Left cardiac atrium (tissue), 4 donors: ENCODE measurements at regions not wholly inside any gene's neighbourhood (a gene's known extent, or its start where the extent isn't known, plus 50 kb on each side); places are given as distances from the start of the nearest gene placed in this dataset.
"Not testable (repeated sequence)": the region's sequence is repeated elsewhere in the genome, so short reads cannot be mapped to it uniquely, and the experiment has no call there.

Source experiments
- ATAC-seq, 2 donors: fragments of 200-7000 bp; cut with Tn5 transposase; one replicate each; pipeline ENCODE4 v1.9.1; 2020; ENCODE audit warnings: mild to moderate bottlenecking in 2 of 2, moderate library complexity in 2 of 2
- DNase-seq: peaks from one replicate; pipeline ENCODE4 v3.0.0-alpha.2; 2020
- intact Hi-C, 2 donors: fragments of 100-400 bp; cut with DNase I; formaldehyde crosslinking; loops; one replicate each; pipeline versions ENCODE4 v1.14.1 to v1.15.1; 2022 to 2023
- donor health status: DM: no; HTN: yes; CAD: no.
- donor health status: DM: no; HTN: yes; CAD: no; lungs with severe emphysema.
- donor health status: DM: yes; HTN: yes; CAD: no.
- donor health status: Dilated cardiomyopathy.

DNA sequence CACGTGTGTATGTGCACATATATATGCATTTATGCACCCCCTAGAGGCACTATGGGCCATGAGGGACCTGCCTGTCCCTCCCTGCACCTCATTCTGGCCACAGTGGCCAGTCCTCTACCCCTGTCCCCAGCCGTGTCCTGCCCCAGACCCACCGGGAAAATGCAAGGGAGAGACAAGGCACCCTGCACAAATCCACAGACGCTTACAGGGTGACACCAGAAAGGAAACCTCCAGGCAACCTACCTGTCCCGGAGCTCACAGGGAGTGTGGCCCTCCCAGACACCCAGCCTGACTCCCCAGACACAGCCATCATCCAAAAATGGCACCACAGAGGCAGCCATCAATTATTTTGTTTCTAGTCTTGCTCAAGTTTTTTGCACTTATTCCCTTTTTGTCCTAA is 440.4 kb downstream of the SOX9 start:
- intact Hi-C loops = loop anchor here in 1 of 2 donors (10.0 kb wide), 2 partner anchors 164 to 594 kb away; no protein-coding TSS in a partner anchor
- ATAC-seq (no peak), DNase-seq (no peak)

DNA sequence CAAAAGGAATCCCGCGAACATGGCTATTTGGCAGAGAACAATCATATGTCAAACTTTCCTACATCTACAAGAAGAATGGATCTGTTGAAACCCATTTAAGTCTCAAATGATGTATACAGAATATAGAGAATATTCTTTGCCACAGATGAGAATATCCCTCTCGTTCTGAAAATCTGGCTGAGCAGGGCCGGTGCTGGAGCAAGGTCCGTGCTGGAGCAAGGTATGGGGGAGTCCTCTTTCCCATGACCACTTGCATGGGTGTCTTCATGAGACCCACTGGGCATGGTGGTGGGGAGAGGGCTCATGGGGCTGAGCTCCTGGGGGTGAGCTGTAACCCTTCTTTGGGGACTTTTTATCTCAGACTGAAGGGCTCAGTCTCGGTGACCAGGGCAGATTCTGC is 440.9 kb downstream of the SOX9 start:
- intact Hi-C loops = loop anchor here in 1 of 2 donors (10.0 kb wide), 2 partner anchors 163 to 593 kb away; no protein-coding TSS in a partner anchor
- DNase-seq (no peak), ATAC-seq (no peak)

DNA sequence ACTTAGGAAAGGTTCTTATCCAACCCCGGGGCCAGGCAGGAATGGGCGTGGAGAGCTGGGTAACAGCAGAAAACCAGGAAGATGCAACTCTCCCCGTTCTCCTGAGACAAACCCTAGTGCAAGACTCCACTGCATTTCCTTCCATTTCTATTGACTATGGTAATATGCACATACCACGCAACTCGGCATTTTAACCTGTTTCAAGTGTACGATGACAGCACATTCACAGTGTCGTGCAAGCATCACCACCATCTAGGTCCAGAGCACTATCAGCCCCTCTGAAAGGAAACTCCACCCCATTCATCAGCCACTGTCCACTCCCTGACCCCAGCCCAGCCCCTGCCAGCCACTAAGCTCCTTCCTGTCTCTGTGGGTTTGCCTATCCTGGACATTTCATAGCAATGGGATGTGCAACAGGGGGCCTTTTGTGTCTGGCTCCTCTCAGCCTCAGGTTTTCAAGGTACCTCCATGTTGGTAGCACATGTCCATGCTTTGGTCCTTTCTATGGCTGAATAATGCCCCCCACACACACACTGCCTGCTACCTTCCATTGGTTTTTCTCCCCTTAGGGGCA is 441.9 kb downstream of the SOX9 start:
- ATAC-seq = no peak
- intact Hi-C loops = loop anchor here in 1 of 2 donors (10.0 kb wide), 2 partner anchors 162 to 592 kb away; no protein-coding TSS in a partner anchor

DNA sequence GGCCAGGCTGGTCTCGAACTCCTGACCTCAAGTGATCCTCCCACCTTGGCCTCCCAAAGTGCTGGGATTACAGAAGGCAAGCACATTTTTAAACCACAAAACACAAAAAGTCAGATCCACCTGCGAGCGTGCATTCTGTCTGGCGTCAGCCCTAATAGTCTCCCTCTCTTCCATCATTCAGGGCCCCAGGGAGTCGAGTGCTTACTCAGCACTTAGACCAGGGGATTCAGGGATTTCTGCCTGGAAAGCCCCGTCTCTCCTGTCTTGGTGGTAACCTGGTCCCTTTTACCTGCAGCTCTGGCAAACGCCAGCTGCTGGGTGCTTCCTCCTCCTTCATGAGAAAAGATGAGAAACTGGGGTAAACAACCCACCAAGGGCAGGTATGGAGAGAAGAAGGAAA is 443.1 kb downstream of the SOX9 start:
- intact Hi-C loops = loop anchor here in 1 of 2 donors (10.0 kb wide), 2 partner anchors 161 to 591 kb away; no protein-coding TSS in a partner anchor
- DNase-seq (no peak), ATAC-seq (no peak)

More for the DNA sequence above, 441.9 kb downstream of the SOX9 start:
- no peak for DNase-seq

DNA sequence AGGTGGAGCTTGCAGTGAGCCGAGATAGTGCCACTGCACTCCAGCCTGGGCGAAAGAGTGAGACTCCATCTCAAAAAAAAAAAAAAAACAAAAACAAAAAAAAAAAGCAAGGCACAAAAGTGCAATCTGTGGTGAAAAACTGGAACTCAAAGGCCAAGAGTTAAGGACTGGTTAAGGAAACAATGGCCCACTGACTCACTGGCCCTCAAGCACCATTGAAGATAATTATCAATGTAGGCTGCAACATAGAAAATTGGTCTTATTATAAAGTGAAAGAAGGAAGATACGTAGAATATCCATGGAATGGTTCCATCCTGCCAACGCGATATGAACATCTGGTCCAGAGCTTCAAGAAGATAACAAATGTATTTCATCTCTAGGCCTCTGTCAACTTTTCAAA is 444.2 kb downstream of the SOX9 start:
- no peak for DNase-seq
- ATAC-seq = no peak
- intact Hi-C loops = loop anchor here in 1 of 2 donors (10.0 kb wide), 2 partner anchors 160 to 590 kb away; no protein-coding TSS in a partner anchor

DNA sequence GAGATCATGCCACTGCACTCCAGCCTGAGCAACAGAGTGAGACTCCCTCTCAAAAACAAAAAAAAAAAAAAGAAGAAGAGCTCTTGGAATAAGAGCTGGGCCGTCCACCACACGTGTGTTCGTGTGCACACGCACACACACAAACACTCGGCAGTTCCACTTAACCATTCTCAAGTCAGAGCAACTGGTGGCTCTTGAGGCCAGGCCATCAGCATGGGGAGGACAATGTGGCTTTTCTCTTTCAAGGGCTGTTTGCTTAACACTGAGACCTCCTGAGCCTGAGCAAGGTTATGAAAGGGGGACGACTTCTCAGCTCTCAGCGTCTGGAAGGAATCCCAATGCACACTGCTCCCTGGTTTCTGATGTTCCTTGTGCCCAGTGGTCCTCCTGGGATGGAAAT is 444.9 kb downstream of the SOX9 start:
- ATAC-seq (no peak), DNase-seq (no peak)
- intact Hi-C loops = loop anchor here in 1 of 2 donors (10.0 kb wide), 2 partner anchors 159 to 589 kb away; no protein-coding TSS in a partner anchor

DNA sequence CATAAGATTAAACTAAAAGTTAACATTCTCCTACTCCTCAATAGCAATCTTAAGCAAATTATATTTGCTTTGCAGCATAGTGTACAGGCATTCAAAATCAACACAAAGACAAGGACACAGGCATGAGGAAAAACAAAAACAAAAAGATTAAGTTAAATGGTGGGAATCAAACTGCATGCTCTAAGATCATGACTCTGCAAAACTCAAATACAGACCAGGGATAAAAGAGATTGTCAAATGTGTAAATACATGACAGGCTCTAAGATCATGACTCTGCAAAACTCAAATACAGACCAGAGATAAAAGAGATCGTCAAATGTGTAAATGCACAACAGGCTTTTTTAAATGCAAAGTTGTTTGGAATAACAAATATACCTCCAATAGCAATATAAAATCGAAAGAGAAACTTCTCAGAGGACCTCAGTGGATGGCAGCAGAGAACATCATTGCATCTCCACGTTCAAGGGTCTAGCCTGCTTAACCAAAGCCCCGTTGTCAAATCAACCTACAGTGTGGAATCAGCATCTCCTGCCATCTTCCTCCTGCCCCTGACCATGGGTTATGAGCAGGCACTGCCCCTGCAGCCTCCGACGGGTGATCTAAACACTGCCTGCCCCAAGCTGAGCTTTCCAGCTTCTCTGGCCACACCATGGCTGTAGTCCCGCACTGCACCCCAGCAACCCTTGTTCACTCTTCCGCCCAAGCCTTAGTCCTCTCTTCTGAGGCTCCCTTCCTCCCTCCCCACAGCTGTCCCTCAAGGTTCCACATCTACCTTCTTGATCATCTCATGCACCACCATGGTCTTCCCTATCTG is 446.1 kb downstream of the SOX9 start:
- intact Hi-C loops = loop anchor here in 1 of 2 donors (10.0 kb wide), 2 partner anchors 158 to 588 kb away; no protein-coding TSS in a partner anchor
- DNase-seq (no peak), ATAC-seq (no peak)

DNA sequence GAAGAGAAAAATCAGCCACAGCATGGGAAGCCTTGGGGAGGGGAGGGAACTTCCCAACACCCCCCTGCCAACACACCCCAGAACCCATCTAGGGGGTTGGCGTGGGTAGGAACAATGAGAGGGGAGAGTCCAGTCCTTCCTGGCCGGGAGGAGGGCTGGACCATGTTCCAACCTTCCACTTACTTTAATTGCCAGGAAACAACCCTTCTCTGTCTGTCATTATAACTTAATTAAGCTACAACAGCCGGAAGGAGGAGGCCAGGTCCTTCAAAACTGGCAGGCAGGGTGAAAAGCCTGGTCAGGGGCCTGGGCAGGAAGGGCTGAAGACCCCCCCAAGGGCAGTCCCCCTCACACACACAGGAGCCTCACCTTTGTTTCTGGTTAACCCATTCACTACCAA is 447.0 kb downstream of the SOX9 start:
- DNase-seq (no peak), ATAC-seq (no peak)
- intact Hi-C loops = loop anchor here in 1 of 2 donors (10.0 kb wide), 2 partner anchors 157 to 587 kb away; no protein-coding TSS in a partner anchor

DNA sequence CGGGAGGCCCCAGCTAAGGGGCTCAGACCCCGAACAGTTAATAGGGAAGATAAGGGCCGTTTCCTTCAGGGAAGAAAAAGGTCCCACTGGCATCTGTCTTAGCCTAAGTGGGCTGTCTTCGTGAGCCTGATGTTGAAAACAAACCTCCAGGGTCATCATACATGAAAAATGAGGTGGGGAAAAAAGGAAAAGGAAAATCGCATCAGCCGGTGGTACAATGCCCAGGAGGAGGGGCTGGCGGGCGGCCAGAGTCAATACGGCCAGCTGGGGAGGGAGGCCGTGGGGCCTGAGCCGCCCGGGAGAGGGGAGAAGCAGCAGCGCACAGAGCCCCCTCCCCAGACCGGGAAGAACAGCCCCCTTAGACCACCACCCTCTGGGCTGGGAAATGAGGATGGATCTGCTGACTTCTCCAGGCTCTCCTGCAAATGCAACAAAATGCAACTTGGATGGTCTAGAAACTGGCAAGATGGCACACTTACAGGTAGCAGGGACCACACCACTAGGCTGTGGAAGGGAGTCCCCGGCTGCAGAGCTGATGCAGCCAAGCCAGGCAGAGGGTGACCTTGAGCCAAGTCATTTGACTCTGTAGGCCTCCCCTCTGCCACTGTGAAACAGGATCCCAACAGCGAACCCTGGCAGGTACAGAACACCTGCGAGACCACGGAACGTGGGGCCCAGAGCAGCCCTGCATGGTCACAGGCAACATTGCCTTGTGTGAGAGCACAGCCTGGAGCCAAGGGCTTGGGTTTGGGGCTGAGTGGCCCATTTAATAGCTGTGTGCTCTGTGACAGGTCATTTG is 448.5 kb downstream of the SOX9 start:
- intact Hi-C loops = loop anchor here in 1 of 2 donors (10.0 kb wide), 2 partner anchors 155 to 585 kb away; no protein-coding TSS in a partner anchor
- DNase-seq (no peak), ATAC-seq (no peak)

DNA sequence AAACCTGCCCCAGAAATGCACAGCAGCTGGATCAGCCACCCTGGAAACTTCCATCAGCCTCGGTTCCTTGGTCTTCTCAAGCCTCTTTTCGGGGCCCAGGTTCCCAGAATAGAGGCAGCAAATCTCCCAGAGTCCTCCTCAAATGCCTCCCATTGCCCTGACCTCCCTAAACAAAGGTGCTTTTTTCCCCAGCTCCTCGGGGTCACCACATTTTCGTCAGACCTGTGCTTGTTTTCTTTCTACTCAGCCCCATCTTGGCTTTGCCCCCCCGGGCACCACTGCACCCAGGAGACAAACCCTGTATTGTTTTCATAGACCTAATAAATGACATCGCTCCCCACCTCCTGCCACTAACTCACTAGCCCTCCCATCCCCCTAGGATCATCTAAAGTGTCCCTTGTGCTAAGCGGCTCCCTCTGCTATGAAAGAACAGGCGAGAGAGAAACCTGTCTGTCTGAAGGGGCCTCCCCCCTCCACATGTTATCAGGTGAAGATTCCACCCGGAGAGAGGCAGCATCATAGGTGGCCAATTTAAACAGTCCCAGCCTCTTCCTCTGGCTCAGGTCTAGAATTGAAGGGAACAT is 451.1 kb downstream of the SOX9 start:
- DNase-seq (no peak), ATAC-seq (no peak)
- intact Hi-C loops = no loop called here

DNA sequence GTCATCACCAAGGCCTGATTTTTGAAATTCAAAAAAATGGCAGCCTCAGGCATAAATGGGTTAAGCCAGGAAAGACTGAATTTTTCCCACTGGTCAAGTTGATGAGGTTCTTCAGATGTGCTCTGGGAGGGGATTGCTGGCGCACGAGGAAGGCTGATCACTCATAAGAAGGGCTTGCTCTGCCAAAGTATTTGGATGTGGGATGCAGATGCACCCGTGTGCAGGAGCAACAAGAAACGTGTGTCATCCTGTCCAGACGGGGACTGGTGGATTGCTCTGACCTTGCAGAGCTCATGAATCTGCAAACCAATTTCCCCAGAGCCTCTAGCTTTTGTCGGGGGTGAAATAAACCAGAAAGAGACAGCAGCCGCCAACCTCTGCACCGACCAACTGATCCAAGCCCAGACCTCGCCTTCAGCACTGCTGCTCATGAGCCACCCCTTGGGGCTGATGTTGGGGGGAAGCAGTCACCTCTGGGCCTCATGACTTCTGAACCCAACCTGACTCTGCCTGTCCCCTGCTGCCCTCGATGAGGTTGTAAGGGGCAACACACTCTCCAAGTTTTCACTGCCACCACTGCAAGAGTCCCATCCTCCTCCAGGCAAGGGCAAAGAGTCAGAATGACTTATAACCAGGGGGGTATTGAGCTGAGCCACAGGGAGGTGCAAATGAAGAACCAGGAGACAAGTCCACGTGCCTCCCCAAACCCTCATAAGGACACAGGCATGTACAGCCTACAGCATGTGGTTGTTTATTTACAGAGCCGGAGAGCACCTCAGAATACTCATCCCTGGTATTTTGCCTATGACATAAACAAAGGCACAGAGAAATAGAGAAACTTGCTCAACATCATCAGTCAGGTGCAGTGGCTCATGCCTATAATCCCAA is 452.0 kb downstream of the SOX9 start:
- intact Hi-C loops = no loop called here
- no peak for ATAC-seq
- no peak for DNase-seq

DNA sequence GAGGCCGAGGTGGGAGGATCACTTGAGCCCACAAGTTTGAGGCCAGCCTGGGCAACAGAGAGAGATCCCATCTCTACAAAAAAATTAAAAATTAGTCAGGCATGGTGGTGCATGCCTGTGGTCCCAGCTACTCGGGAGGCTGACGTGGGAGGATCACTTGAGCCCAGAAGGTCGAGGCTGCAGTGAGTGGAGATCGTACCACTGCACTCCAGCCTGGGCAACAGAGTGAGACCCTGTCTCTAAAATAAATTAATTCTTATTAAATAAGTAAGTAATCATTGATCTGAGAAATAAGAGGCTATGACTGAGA is 452.6 kb downstream of the SOX9 start:
- DNase-seq, ATAC-seq: not testable (repeated sequence)

DNA sequence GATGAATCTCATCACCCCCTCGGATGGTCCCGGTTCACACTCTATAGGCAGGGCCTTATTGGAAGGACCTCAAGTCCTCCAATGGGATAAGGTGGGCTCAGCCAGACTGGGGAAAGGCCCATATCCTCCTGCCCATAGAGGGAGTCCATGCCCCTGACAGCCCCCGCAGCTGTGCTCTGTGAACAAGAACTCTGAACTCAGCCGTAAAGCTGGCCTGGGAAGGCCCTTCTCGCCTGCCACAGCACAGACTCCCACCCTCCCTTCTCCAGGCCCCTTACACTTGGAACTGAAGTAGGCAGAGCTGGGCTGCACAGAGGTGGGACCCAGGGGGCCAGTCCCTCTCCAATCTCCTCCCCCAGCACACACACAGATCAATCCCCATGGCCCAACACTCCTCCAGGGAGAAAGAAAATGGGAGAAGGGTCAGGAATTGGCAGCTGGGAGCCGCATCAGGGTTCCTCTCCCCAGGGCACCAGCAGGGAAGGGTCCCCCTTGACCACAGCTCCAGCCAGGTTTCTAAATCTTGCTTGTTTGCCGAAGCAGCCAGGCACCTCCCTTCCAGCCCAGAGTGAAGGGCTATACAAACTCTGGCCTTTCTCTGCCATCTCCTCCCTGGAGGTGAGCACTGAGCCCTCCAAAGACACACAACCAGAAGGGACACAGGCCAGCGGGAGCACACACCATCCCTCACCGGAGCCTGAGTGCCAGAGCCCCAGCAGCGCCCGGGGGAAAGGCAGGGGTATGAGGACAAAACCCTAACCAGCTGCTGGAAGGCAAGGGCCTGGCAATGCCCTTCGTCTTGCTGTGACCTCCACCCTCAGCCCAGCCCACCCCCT is 454.1 kb downstream of the SOX9 start:
- intact Hi-C loops = no loop called here

More for the DNA sequence above, 452.6 kb downstream of the SOX9 start:
- intact Hi-C loops = not testable (repeated sequence)

DNA sequence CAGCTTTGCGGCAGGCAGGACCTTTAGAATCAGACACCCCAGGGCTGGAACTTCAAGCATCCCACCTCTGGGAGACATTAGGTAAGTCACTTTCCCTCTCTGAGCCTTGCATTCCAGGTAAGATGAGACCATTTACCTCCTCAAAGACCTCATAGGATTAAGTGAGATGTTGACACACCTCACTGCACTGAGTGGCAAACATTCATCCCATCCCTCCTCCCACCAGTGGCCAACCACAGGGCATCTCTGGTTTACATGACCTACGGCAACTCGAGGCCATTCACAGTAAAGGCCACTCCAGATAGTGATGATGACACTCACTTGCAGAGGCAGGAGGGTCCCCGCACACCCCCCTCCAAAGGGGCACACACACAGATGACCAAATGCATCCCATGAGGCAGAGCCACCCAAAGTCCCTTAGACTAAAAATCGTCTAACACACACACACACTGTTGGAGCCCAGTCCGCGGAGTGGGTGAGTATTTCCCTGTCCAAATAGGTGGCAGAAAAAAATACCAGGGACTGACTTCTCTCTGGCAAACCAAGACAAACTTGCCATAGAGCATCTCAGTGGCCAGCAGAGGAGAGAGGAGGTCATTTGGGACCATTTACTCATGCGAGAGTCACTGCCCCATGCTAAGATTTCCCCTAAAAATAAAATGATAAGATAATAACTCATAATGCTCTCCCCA is 454.9 kb downstream of the SOX9 start:
- intact Hi-C loops = no loop called here
- ATAC-seq (no peak), DNase-seq (no peak)

More for the DNA sequence above, 454.1 kb downstream of the SOX9 start:
- no peak for DNase-seq
- ATAC-seq = no peak

DNA sequence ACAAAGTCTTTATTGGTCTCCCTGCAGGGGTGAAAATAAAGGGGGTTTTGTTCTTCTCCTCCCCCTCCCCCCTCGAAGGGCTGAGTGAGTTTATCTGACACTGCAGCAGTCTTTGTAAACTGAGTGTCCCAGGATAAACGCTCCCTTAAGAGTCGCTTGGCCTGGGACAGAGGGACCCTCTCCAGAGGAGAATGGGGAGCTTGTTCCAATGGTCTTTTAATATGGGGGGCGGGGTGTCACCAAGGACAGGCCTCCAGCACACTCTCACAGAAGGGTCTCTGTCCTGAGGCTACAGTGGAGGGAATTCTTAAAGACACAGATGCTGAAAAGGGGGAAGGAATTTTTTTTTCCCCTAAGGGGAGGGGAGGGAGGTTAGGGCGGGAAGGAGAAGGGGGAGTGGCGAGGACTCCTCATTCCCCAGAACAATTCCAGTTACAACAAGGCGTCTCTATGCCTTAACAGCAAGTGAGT is 455.5 kb downstream of the SOX9 start:
- DNase-seq (no peak), ATAC-seq (peak in 1 of 2 donors; percentile 49)
- intact Hi-C loops = no loop called here

DNA sequence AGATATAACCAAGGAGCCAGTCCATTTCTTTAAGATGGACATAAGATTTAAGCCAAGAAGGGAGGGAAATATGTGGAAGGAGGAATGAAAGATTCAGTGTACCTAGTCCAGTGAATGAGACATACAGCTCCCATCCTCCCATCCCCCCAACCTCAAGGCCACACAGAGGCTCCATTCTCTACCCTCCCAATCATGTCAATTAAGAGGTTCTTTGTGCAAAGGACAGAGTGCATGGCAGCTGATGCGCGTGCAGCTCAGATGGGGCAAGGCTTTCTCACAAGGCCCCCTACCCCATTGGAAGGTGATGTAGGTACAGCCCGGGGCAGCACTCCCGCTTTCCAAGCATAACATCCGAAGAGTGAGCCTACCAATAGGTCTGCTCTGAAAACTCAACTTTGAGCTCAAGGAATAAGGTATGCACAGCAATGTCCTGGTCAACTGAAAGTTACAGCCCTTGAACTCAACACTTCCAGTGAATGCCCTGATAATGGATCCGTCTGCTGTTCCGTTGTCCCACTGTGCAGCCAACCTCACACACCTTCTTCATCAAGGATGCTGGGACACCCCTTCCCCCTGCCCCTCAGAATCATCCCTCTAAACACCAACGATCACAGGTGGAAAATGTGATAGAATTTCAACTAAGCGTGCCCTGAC is 458.1 kb downstream of the SOX9 start:
- intact Hi-C loops = no loop called here
- ATAC-seq (no peak), DNase-seq (no peak)
